Nephron (organoid): ENCODE measurements at regions not wholly inside any gene's neighbourhood (a gene's known extent, or its start where the extent isn't known, plus 50 kb on each side); places are given as distances from the start of the nearest gene placed in this dataset.

Experiments used
- H3K27ac Mint-ChIP-seq, 3 experiments: 2 replicates each; pipeline ENCODE4 v1.8.0; 2020; ENCODE audit warnings: mixed read lengths in 3 of 3, mild to moderate bottlenecking in 2 of 3, moderate library complexity in 1 of 3
- H3K27me3 Mint-ChIP-seq: 2 replicates; pipeline ENCODE4 v1.8.0; 2021; ENCODE audit warnings: low read depth, mild to moderate bottlenecking, moderate library complexity, mixed read lengths
- H3K36me3 Mint-ChIP-seq: 2 replicates; pipeline ENCODE4 v1.8.0; 2020; ENCODE audit warnings: low read depth, mixed read lengths
- H3K4me1 Mint-ChIP-seq: 2 replicates; pipeline ENCODE4 v1.8.0; 2020; ENCODE audit warnings: mixed read lengths
- H3K4me3 Mint-ChIP-seq, 3 experiments: 2 replicates each; pipeline ENCODE4 v1.8.0; 2020; ENCODE audit warnings: mild to moderate bottlenecking in 3 of 3, mixed read lengths in 3 of 3, moderate library complexity in 2 of 3
- H3K9me3 Mint-ChIP-seq: 2 replicates; pipeline ENCODE4 v1.8.0; 2020; ENCODE audit warnings: mixed read lengths
- CTCF ChIP-seq, 3 experiments: fragments of 200-600 bp; sonication (generic); IDR thresholded peaks; one replicate each; pipeline ENCODE4 v1.5.0; 2021; ENCODE audit warnings: antibody characterized with exemption in 3 of 3; ENCODE audit not compliant: unreplicated experiment in 3 of 3

GRCh38 chr16:22970209-22970865 lies 156.4 kb downstream of the HS3ST2 start:
- no peaks in the 10 kb centered on the region for H3K36me3 Mint-ChIP-seq
- peak overlapping the region in 1 of 3 experiments; percentile 39 for H3K4me3 Mint-ChIP-seq
- peak overlapping the region in 1 of 3 experiments; percentile 32 for H3K27ac Mint-ChIP-seq
- H3K27me3 Mint-ChIP-seq: peaks cover 26% of the 10 kb centered on the region
- no peak for TF ChIP-seq CTCF (IDR thresholded peaks at IDR 0.05; ENCODE audit: unreplicated experiment in 3 of 3)
- H3K4me1 Mint-ChIP-seq: peaks cover 35% of the 10 kb centered on the region
- H3K9me3 Mint-ChIP-seq: no peaks in the 10 kb centered on the region

- no peaks in the 10 kb centered on the region for H3K9me3 Mint-ChIP-seq
- H3K4me3 Mint-ChIP-seq: no peak overlapping the region
- TF ChIP-seq CTCF (IDR thresholded peaks at IDR 0.05; ENCODE audit: unreplicated experiment in 3 of 3): no peak
- peaks cover 35% of the 10 kb centered on the region for H3K4me1 Mint-ChIP-seq
- no peaks in the 10 kb centered on the region for H3K36me3 Mint-ChIP-seq
- H3K27me3 Mint-ChIP-seq: peaks cover 25% of the 10 kb centered on the region
- H3K27ac Mint-ChIP-seq: no peak overlapping the region
Measured at GRCh38 chr16:22969567-22969966, 155.6 kb downstream of the HS3ST2 start.

- H3K9me3 Mint-ChIP-seq: no peaks in the 10 kb centered on the region
- no peaks in the 10 kb centered on the region for H3K36me3 Mint-ChIP-seq
- no peak overlapping the region for H3K27ac Mint-ChIP-seq
- H3K4me3 Mint-ChIP-seq: no peak overlapping the region
- TF ChIP-seq CTCF (IDR thresholded peaks at IDR 0.05; ENCODE audit: unreplicated experiment in 3 of 3): no peak
- H3K27me3 Mint-ChIP-seq: peaks cover 28% of the 10 kb centered on the region
- H3K4me1 Mint-ChIP-seq: peaks cover 35% of the 10 kb centered on the region
Measured at GRCh38 chr16:22968931-22969330, 155.0 kb downstream of the HS3ST2 start.

- peaks cover 35% of the 10 kb centered on the region for H3K27me3 Mint-ChIP-seq
- no peaks in the 10 kb centered on the region for H3K36me3 Mint-ChIP-seq
- peaks cover 35% of the 10 kb centered on the region for H3K4me1 Mint-ChIP-seq
Measured at GRCh38 chr16:22967521-22968095, 153.6 kb downstream of the HS3ST2 start.

More at GRCh38 chr16:22967521-22968095, 153.6 kb downstream of the HS3ST2 start:
- TF ChIP-seq CTCF (IDR thresholded peaks at IDR 0.05; ENCODE audit: unreplicated experiment in 3 of 3): no peak
- Mint-ChIP-seq H3K27ac (no peak overlapping the region), H3K9me3 (no peaks in the 10 kb centered on the region), H3K4me3 (no peak overlapping the region)
